HCT116 (cell line): ENCODE measurements at regions not wholly inside any gene's neighbourhood (a gene's known extent, or its start where the extent isn't known, plus 50 kb on each side); places are given as distances from the start of the nearest gene placed in this dataset.

ENCODE experiments used
- POLR2A ChIP-seq: IDR thresholded peaks from 2 replicates; pipeline ENCODE4 v1.7.0; 2011; ENCODE audit warnings: borderline replicate concordance; ENCODE audit not compliant: insufficient read depth, insufficient read length; ENCODE audit errors: extremely low read depth
- TF ChIP-seq, protein P1 (sequence below), 3 experiments: fragments of 200-600 bp in 1 of 3; sonication (generic) in 1 of 3; IDR thresholded peaks in 2 of 3; conservative IDR thresholded peaks in 1 of 3; 2 replicates each; pipeline ENCODE4 v1.5.1; 2012 to 2017; ENCODE audit warnings: low read depth in 2 of 3, low read length in 2 of 3, antibody characterized with exemption in 1 of 3, borderline replicate concordance in 1 of 3, control low read depth in 1 of 3, mild to moderate bottlenecking in 1 of 3, mixed read lengths in 1 of 3, mixed run types in 1 of 3, moderate library complexity in 1 of 3; ENCODE audit not compliant: insufficient read depth in 1 of 3
- TF ChIP-seq, protein P2 (sequence below): IDR thresholded peaks from 2 replicates; pipeline ENCODE4 v1.6.1; 2012

DNA sequence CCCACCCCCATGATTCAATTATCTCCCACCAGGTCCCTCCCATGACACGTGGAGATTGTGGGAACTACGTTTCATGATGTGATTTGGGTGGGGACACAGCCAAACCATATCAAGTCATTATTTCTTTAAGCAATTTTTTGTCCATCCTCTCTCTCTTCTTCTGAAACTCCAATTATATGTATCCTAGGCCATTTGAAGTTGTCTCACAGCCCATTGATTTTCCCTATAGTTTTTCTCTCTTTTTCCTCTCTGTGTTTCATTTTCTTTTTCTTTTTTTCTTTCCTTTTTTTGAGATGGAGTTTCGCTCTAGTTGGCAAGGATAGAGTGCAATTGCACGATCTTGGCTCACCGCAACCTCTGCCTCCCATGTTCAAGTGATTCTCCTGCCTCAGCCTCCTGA lies 101.9 kb upstream of the CXCL14 start:
- TF ChIP-seq, protein P1, sequence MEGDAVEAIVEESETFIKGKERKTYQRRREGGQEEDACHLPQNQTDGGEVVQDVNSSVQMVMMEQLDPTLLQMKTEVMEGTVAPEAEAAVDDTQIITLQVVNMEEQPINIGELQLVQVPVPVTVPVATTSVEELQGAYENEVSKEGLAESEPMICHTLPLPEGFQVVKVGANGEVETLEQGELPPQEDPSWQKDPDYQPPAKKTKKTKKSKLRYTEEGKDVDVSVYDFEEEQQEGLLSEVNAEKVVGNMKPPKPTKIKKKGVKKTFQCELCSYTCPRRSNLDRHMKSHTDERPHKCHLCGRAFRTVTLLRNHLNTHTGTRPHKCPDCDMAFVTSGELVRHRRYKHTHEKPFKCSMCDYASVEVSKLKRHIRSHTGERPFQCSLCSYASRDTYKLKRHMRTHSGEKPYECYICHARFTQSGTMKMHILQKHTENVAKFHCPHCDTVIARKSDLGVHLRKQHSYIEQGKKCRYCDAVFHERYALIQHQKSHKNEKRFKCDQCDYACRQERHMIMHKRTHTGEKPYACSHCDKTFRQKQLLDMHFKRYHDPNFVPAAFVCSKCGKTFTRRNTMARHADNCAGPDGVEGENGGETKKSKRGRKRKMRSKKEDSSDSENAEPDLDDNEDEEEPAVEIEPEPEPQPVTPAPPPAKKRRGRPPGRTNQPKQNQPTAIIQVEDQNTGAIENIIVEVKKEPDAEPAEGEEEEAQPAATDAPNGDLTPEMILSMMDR (IDR thresholded peaks at IDR 0.05 in 2 of 3, conservative IDR thresholded peaks at IDR 0.05 in 1 of 3; ENCODE audit: borderline replicate concordance in 1 of 3, insufficient read depth in 1 of 3, low read depth in 2 of 3, low read length in 2 of 3): no peak
- TF ChIP-seq POLR2A: no peak
- TF ChIP-seq, protein P2, sequence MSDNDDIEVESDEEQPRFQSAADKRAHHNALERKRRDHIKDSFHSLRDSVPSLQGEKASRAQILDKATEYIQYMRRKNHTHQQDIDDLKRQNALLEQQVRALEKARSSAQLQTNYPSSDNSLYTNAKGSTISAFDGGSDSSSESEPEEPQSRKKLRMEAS: no peak
